ENCODE measurements at regions not wholly inside any gene's neighbourhood (a gene's known extent, or its start where the extent isn't known, plus 50 kb on each side); places are given as distances from the start of the nearest gene placed in this dataset.

GRCh38 chr11:49851971-49852389 lies 100.2 kb upstream of the OR4C13 start:
- TF ChIP-seq EZH2 (IDR thresholded peaks at IDR 0.05; ENCODE audit: low read depth), result no peak
- TF ChIP-seq, protein P1, sequence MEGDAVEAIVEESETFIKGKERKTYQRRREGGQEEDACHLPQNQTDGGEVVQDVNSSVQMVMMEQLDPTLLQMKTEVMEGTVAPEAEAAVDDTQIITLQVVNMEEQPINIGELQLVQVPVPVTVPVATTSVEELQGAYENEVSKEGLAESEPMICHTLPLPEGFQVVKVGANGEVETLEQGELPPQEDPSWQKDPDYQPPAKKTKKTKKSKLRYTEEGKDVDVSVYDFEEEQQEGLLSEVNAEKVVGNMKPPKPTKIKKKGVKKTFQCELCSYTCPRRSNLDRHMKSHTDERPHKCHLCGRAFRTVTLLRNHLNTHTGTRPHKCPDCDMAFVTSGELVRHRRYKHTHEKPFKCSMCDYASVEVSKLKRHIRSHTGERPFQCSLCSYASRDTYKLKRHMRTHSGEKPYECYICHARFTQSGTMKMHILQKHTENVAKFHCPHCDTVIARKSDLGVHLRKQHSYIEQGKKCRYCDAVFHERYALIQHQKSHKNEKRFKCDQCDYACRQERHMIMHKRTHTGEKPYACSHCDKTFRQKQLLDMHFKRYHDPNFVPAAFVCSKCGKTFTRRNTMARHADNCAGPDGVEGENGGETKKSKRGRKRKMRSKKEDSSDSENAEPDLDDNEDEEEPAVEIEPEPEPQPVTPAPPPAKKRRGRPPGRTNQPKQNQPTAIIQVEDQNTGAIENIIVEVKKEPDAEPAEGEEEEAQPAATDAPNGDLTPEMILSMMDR (conservative IDR thresholded peaks at IDR 0.05), result no peak

Data from PC-9 (cell line).